ENCODE measurements at regions not wholly inside any gene's neighbourhood (a gene's known extent, or its start where the extent isn't known, plus 50 kb on each side); places are given as distances from the start of the nearest gene placed in this dataset.

GRCh38 chr16:81166417-81167300, 70.5 kb upstream of the GCSH start:
- POLR2A ChIA-PET = no interaction called here

GRCh38 chr16:81165411-81166097, 69.4 kb upstream of the GCSH start:
- ChIA-PET POLR2A (no interaction called here), CTCF (interaction anchor here (1.2 to 1.4 kb wide), 2 partner anchors 14 to 130 kb away, joined by 4 to 6 read pairs; partner anchors contain the start of gene ATMIN)
- H3K36me3 ChIP-seq (ENCODE audit: control insufficient read depth, insufficient read depth, low read length) = no peaks in the 10 kb centered on the region
- H3K4me3 ChIP-seq (ENCODE audit: low read depth, low read length) = no peak overlapping the region
- DNase-seq (ENCODE audit: low read depth) = no peak
- no peaks in the 10 kb centered on the region for H3K27me3 ChIP-seq (ENCODE audit: control insufficient read depth, insufficient read depth, low read length)
- TF ChIP-seq CTCF (IDR thresholded peaks at IDR 0.05; ENCODE audit: insufficient read depth, low read depth, low read length) = no peak

More at GRCh38 chr16:81166417-81167300, 70.5 kb upstream of the GCSH start:
- no peaks in the 10 kb centered on the region for H3K36me3 ChIP-seq (ENCODE audit: control insufficient read depth, insufficient read depth, low read length)
- TF ChIP-seq CTCF (IDR thresholded peaks at IDR 0.05; ENCODE audit: insufficient read depth, low read depth, low read length) = no peak
- no peak overlapping the region for H3K4me3 ChIP-seq (ENCODE audit: low read depth, low read length)
- DNase-seq (ENCODE audit: low read depth) = no peak
- CTCF ChIA-PET = no interaction called here
- no peaks in the 10 kb centered on the region for H3K27me3 ChIP-seq (ENCODE audit: control insufficient read depth, insufficient read depth, low read length)

GRCh38 chr16:81164958-81165357, 68.8 kb upstream of the GCSH start:
- no peak for DNase-seq (ENCODE audit: low read depth)
- Histone ChIP-seq H3K27me3 (ENCODE audit: control insufficient read depth, insufficient read depth, low read length) (no peaks in the 10 kb centered on the region), H3K4me3 (ENCODE audit: low read depth, low read length) (no peak overlapping the region), H3K36me3 (ENCODE audit: control insufficient read depth, insufficient read depth, low read length) (no peaks in the 10 kb centered on the region)
- ChIA-PET POLR2A (no interaction called here), CTCF (interaction anchor here (1.2 to 1.7 kb wide), 3 partner anchors 13 to 129 kb away, joined by 3 to 6 read pairs (median 4); partner anchors contain the start of gene ATMIN)
- TF ChIP-seq CTCF (IDR thresholded peaks at IDR 0.05; ENCODE audit: insufficient read depth, low read depth, low read length) = no peak

- Histone ChIP-seq H3K36me3 (ENCODE audit: control insufficient read depth, insufficient read depth, low read length) (no peaks in the 10 kb centered on the region), H3K4me3 (ENCODE audit: low read depth, low read length) (no peak overlapping the region), H3K27me3 (ENCODE audit: control insufficient read depth, insufficient read depth, low read length) (0 out of 2 replicates have a peak, but pooled peaks cover 1% of the 10 kb centered on the region)
- CTCF ChIA-PET = interaction anchor here (1.2 to 1.7 kb wide), 3 partner anchors 13 to 129 kb away, joined by 3 to 6 read pairs (median 4); partner anchors contain the start of gene ATMIN
- POLR2A ChIA-PET = no interaction called here
- no peak for TF ChIP-seq CTCF (IDR thresholded peaks at IDR 0.05; ENCODE audit: insufficient read depth, low read depth, low read length)
- no peak for DNase-seq (ENCODE audit: low read depth)
Measured at GRCh38 chr16:81164481-81164880, 68.3 kb upstream of the GCSH start.

GRCh38 chr16:81163671-81164070, 67.5 kb upstream of the GCSH start:
- CTCF ChIA-PET = interaction anchor here (1.7 kb wide), 1 partner anchor 14 kb away, joined by 3 read pairs; no protein-coding TSS in a partner anchor
- 0 out of 2 replicates have a peak, but pooled peaks cover 3% of the 10 kb centered on the region for H3K27me3 ChIP-seq (ENCODE audit: control insufficient read depth, insufficient read depth, low read length)

More at GRCh38 chr16:81163671-81164070, 67.5 kb upstream of the GCSH start:
- DNase-seq (ENCODE audit: low read depth) = no peak
- TF ChIP-seq CTCF (IDR thresholded peaks at IDR 0.05; ENCODE audit: insufficient read depth, low read depth, low read length) = no peak
- POLR2A ChIA-PET = no interaction called here
- no peak overlapping the region for H3K4me3 ChIP-seq (ENCODE audit: low read depth, low read length)
- H3K36me3 ChIP-seq (ENCODE audit: control insufficient read depth, insufficient read depth, low read length) = no peaks in the 10 kb centered on the region

Measured in BJ (cell line).